H1 (cell line): ENCODE measurements at regions not wholly inside any gene's neighbourhood (a gene's known extent, or its start where the extent isn't known, plus 50 kb on each side); places are given as distances from the start of the nearest gene placed in this dataset.

Source experiments
- TCF12 ChIP-seq: IDR thresholded peaks from 2 replicates; pipeline ENCODE4 v1.6.1; 2011; ENCODE audit warnings: low read depth, mild to moderate bottlenecking, low read length

- TF ChIP-seq TCF12 = no peak
Measured at GRCh38 chr10:47165711-47166404, 134.1 kb upstream of the GDF10 start (continued).
